GM12874 (cell line): ENCODE measurements at regions not wholly inside any gene's neighbourhood (a gene's known extent, or its start where the extent isn't known, plus 50 kb on each side); places are given as distances from the start of the nearest gene placed in this dataset.

Experiments
- TF ChIP-seq, protein P1 (sequence below): IDR thresholded peaks from 2 replicates; pipeline ENCODE4 v1.5.1; 2011; ENCODE audit warnings: low read depth, mild to moderate bottlenecking, control low read depth, low read length, moderate library complexity; ENCODE audit not compliant: insufficient read depth

- TF ChIP-seq, protein P1, sequence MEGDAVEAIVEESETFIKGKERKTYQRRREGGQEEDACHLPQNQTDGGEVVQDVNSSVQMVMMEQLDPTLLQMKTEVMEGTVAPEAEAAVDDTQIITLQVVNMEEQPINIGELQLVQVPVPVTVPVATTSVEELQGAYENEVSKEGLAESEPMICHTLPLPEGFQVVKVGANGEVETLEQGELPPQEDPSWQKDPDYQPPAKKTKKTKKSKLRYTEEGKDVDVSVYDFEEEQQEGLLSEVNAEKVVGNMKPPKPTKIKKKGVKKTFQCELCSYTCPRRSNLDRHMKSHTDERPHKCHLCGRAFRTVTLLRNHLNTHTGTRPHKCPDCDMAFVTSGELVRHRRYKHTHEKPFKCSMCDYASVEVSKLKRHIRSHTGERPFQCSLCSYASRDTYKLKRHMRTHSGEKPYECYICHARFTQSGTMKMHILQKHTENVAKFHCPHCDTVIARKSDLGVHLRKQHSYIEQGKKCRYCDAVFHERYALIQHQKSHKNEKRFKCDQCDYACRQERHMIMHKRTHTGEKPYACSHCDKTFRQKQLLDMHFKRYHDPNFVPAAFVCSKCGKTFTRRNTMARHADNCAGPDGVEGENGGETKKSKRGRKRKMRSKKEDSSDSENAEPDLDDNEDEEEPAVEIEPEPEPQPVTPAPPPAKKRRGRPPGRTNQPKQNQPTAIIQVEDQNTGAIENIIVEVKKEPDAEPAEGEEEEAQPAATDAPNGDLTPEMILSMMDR: no peak
These were observed 185.4 kb downstream of the FBXO15 start for GRCh38 chr18:73962256-73962655.

GRCh38 chr18:73961804-73962203, 185.8 kb downstream of the FBXO15 start:
- TF ChIP-seq, protein P1: no peak

GRCh38 chr18:73959352-73959751, 188.3 kb downstream of the FBXO15 start:
- TF ChIP-seq, protein P1: no peak

GRCh38 chr18:73954268-73954667, 193.4 kb downstream of the FBXO15 start:
- TF ChIP-seq, protein P1: no peak

DNA sequence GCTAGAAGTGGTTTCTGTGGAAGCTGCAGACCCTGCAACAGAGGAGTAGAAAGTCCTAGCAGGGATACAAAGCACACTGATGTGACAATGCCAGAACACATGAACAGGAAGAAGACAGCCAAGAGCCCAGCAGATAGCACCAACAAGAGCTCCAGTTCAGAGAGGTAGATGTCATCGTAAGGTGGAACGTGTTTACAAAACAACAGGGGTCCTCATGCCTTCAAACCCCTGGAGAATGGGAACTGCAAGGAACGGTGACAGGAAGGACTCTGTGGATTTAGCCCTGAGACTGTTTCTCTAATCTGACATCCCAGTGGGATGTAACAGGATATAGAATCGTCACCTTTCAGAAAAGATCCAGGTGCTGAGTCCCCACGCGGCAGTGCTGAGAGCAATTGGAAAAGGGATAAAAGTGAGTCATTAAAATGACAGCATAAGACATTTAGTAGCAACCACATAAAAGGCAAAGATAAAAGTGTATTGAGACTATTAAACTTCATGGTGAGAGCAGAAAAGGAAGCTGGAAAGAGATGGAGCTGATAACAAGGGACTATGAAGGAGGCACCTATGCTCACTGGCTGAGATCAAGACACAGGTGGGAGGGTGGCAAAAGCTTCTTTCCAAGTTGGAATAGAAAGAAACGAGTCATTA, 195.2 kb downstream of the FBXO15 start:
- TF ChIP-seq, protein P1: no peak

- TF ChIP-seq, protein P1: no peak
These were observed 197.4 kb downstream of the FBXO15 start for GRCh38 chr18:73950116-73950700.

- TF ChIP-seq, protein P1: no peak
These were observed 199.1 kb downstream of the FBXO15 start for GRCh38 chr18:73948497-73948896.
